SU-DHL-6 (cell line): ENCODE measurements at regions not wholly inside any gene's neighbourhood (a gene's known extent, or its start where the extent isn't known, plus 50 kb on each side); places are given as distances from the start of the nearest gene placed in this dataset.

Experiments used
- H2AFZ ChIP-seq: fragments of 200-600 bp; sonication (generic); 2 replicates; pipeline ENCODE4 v1.6.1; 2014; ENCODE audit warnings: low read depth, mild to moderate bottlenecking, moderate library complexity, mixed read lengths, antibody characterized with exemption, low read length; ENCODE audit not compliant: severe bottlenecking
- H3F3A ChIP-seq: fragments of 200-600 bp; shearing (Covaris generic); 2 replicates; pipeline ENCODE4 v1.6.0; 2016; ENCODE audit warnings: antibody characterized with exemption, mild to moderate bottlenecking; ENCODE audit not compliant: insufficient read depth
- H3K27ac ChIP-seq: fragments of 200-600 bp; sonication (generic); 2 replicates; pipeline ENCODE4 v1.5.1; 2016; ENCODE audit warnings: low read depth, mild to moderate bottlenecking, low read length, moderate library complexity, mixed read lengths
- H3K27me3 ChIP-seq: fragments of 200-600 bp; sonication (generic), shearing (Covaris generic); 2 replicates; pipeline ENCODE4 v1.6.0; 2014; ENCODE audit warnings: mild to moderate bottlenecking, low read length
- H3K36me3 ChIP-seq: fragments of 200-600 bp; sonication (generic); 2 replicates; pipeline ENCODE4 v1.6.1; 2014; ENCODE audit warnings: mild to moderate bottlenecking, low read length, mixed read lengths
- H3K4me2 ChIP-seq: fragments of 300-600, 200-600 bp; shearing (Covaris generic), sonication (generic); 2 replicates; pipeline ENCODE4 v1.6.0; 2014; ENCODE audit warnings: low read length, low read depth, mild to moderate bottlenecking; ENCODE audit not compliant: poor library complexity, severe bottlenecking
- H3K4me3 ChIP-seq: fragments of 200-600 bp; sonication (generic); 2 replicates; pipeline ENCODE4 v1.5.1; 2014; ENCODE audit warnings: antibody characterized with exemption, low read length, mild to moderate bottlenecking, mixed read lengths; ENCODE audit not compliant: insufficient read depth, poor library complexity, severe bottlenecking
- H3K79me2 ChIP-seq: fragments of 200-600 bp; sonication (generic); 2 replicates; pipeline ENCODE4 v1.6.1; 2014; ENCODE audit warnings: mild to moderate bottlenecking, low read length, moderate library complexity; ENCODE audit not compliant: insufficient read depth
- H3K9ac ChIP-seq: fragments of 200-600 bp; sonication (generic); 2 replicates; pipeline ENCODE4 v1.7.0; 2014; ENCODE audit warnings: mild to moderate bottlenecking, low read length
- H3K9me2 ChIP-seq: fragments of 200-600 bp; sonication (generic); replicated peaks from 2 replicates; pipeline ENCODE4 v1.6.1; 2014; ENCODE audit warnings: low read length; ENCODE audit not compliant: insufficient read depth
- H3K9me3 ChIP-seq: fragments of 200-600 bp; sonication (generic); 2 replicates; pipeline ENCODE4 v1.6.1; 2014; ENCODE audit warnings: low read length, mixed read lengths; ENCODE audit not compliant: insufficient read depth
- H4K20me1 ChIP-seq: fragments of 200-600 bp; sonication (generic); 2 replicates; pipeline ENCODE4 v1.6.1; 2014; ENCODE audit warnings: low read depth, mild to moderate bottlenecking, antibody characterized with exemption, low read length, moderate library complexity, mixed read lengths
- EZH2phosphoT487 ChIP-seq: fragments of 200-600 bp; sonication (generic), shearing (Covaris generic); conservative IDR thresholded peaks from 2 replicates; pipeline ENCODE4 v1.6.1; 2018; ENCODE audit warnings: mild to moderate bottlenecking, antibody characterized with exemption, low read length, moderate library complexity, mixed read lengths
- TF ChIP-seq, protein P1 (sequence below): fragments of 200-600 bp; sonication (generic); IDR thresholded peaks from one replicate; pipeline ENCODE4 v1.5.1; 2017; ENCODE audit warnings: antibody characterized with exemption, mild to moderate bottlenecking, low read length, moderate library complexity; ENCODE audit not compliant: insufficient read depth, poor library complexity, severe bottlenecking

DNA sequence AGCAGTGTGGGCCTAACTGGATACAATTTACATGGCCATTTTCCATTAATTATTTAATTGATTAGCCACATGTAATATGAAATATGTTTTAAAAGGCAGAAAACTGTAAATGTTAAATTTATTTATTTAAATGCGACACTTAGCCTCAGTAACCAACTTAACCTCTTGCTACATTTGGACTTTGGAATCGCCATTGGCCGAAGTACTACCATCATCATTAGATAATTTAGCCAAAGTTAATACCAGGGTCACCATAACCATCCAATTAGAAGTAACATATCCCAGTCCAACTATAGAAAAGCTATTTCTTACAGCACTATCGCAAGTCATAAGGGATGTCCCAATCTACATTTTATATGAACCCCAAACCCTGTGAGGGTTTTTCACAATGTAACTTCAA, 558.6 kb upstream of the IGFBP3 start:
- Histone ChIP-seq H3K9ac (no peak overlapping the region), H3K79me2 (no peaks in the 10 kb centered on the region), H3K27ac (no peak overlapping the region), H2AFZ (no peak overlapping the region), H3K36me3 (no peaks in the 10 kb centered on the region), H3K4me2 (no peak overlapping the region), H3K9me2 (no peaks in the 10 kb centered on the region), H3F3A (no peaks in the 10 kb centered on the region), H3K9me3 (no peaks in the 10 kb centered on the region), H4K20me1 (no peaks in the 10 kb centered on the region), H3K27me3 (no peaks in the 10 kb centered on the region), H3K4me3 (no peak overlapping the region)
- TF ChIP-seq, protein P1, sequence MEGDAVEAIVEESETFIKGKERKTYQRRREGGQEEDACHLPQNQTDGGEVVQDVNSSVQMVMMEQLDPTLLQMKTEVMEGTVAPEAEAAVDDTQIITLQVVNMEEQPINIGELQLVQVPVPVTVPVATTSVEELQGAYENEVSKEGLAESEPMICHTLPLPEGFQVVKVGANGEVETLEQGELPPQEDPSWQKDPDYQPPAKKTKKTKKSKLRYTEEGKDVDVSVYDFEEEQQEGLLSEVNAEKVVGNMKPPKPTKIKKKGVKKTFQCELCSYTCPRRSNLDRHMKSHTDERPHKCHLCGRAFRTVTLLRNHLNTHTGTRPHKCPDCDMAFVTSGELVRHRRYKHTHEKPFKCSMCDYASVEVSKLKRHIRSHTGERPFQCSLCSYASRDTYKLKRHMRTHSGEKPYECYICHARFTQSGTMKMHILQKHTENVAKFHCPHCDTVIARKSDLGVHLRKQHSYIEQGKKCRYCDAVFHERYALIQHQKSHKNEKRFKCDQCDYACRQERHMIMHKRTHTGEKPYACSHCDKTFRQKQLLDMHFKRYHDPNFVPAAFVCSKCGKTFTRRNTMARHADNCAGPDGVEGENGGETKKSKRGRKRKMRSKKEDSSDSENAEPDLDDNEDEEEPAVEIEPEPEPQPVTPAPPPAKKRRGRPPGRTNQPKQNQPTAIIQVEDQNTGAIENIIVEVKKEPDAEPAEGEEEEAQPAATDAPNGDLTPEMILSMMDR, result no peak
- TF ChIP-seq EZH2phosphoT487, result no peak

DNA sequence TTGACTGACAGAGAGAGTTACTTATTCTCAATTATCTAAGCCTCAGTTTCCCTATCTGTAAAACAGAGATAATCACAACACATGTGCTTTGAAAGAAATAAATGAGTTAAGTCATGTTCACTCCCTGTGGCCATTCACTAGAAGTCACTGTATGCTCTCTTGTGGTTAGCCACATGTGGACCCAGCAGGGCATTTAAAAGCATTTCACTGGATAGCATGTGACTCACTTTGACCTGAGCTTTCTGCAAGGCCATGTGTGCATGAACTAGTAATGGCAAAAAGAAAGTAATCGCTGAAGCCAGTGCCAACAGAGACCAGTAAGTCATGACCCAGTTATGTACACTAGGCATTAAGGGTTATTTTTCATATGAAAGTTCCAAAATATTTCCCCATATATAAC, 557.0 kb upstream of the IGFBP3 start:
- no peak overlapping the region for H2AFZ ChIP-seq
- TF ChIP-seq EZH2phosphoT487, result no peak
- TF ChIP-seq, protein P1, result no peak
- H4K20me1 ChIP-seq, result no peaks in the 10 kb centered on the region
- H3K27me3 ChIP-seq, result no peaks in the 10 kb centered on the region
- H3K4me3 ChIP-seq, result no peak overlapping the region
- no peak overlapping the region for H3K27ac ChIP-seq
- H3K9me3 ChIP-seq, result no peaks in the 10 kb centered on the region
- H3K9ac ChIP-seq, result no peak overlapping the region
- no peaks in the 10 kb centered on the region for H3K9me2 ChIP-seq
- H3K36me3 ChIP-seq, result no peaks in the 10 kb centered on the region
- H3K79me2 ChIP-seq, result no peaks in the 10 kb centered on the region
- H3F3A ChIP-seq, result no peaks in the 10 kb centered on the region
- H3K4me2 ChIP-seq, result no peak overlapping the region

DNA sequence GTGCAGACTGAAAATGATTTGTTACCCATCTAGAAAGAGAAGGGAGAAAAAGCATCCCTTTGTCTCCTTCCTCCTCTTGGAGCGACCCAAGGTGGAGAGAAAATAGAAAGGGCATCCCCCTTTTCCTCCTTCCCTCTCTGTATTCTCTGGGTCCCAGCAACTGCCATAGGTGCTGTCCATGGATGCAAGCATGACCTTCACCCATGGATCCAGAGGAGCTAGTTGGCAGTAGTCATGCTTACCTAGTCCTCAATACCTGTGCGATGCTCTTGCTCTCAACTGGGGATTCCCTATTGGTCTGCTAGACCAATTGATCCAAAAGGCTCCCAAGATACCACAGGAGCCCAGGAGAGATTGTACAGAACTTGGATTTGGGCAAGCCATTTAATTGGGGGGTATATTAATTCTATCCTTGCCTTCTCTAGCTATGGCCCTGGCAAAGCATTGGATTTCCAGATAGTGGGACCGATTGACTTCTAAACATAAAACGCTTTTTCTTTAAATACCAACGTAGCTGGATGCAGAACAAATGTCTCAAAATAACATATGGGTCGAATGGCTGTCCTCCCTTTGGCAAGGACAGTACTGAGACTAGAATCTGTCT, 547.8 kb upstream of the IGFBP3 start:
- Histone ChIP-seq H3F3A (no peaks in the 10 kb centered on the region), H3K9me2 (no peaks in the 10 kb centered on the region), H3K79me2 (no peaks in the 10 kb centered on the region), H3K4me3 (no peak overlapping the region), H3K36me3 (no peaks in the 10 kb centered on the region), H4K20me1 (no peaks in the 10 kb centered on the region), H3K9me3 (peaks cover 50% of the 10 kb centered on the region; the same call in 1 of the 2 replicates), H2AFZ (no peak overlapping the region), H3K9ac (no peak overlapping the region), H3K27me3 (no peaks in the 10 kb centered on the region), H3K4me2 (no peak overlapping the region), H3K27ac (no peak overlapping the region)
- no peak for TF ChIP-seq EZH2phosphoT487
- TF ChIP-seq, protein P1, result no peak
